Peyer's patch (tissue), 4 donors: ENCODE measurements at regions not wholly inside any gene's neighbourhood (a gene's known extent, or its start where the extent isn't known, plus 50 kb on each side); places are given as distances from the start of the nearest gene placed in this dataset.

ENCODE experiments used
- POLR2A ChIP-seq, 2 donors: fragments of 450-650 bp; IDR thresholded peaks; one replicate each; pipeline ENCODE4 v1.5.1; 2017; ENCODE audit warnings: antibody characterized with exemption in 2 of 2, mild to moderate bottlenecking in 2 of 2, moderate library complexity in 2 of 2
- TF ChIP-seq, protein P1 (sequence below), 6 experiments: fragments of 450-650 bp in 4 of 6; fragments of 200-600 bp in 2 of 6; sonication (generic) in 1 of 6; IDR thresholded peaks; one replicate each; pipeline ENCODE4 v1.5.1; 2017 to 2019; ENCODE audit warnings: antibody characterized with exemption in 6 of 6, mild to moderate bottlenecking in 3 of 6, moderate library complexity in 1 of 6

DNA sequence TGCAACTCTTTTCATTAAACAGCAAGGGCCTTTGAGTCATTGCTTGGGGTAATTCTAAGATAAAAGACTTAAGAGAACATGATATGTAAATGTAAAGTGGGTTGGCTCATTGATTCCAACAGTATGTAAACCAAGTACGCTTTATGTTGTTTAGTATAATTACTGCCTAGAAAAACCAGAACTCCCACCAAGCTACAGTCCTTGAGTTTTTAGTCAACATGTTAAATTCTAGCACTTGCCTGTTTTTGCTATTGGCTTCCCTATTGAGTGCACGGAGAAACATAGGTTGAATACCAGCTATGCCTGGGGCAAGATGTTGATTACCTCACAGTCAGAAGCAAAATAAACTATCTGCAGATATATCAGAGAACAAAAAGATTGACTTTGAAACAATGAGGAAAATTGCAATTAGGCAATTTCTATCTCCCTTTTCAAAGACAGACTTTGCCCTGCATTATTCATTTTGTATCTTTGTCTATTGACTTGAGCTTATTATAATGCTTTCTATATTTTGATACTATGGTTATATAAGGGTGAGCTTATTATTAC is 179.3 kb downstream of the ZPLD1 start:
- TF ChIP-seq, protein P1, sequence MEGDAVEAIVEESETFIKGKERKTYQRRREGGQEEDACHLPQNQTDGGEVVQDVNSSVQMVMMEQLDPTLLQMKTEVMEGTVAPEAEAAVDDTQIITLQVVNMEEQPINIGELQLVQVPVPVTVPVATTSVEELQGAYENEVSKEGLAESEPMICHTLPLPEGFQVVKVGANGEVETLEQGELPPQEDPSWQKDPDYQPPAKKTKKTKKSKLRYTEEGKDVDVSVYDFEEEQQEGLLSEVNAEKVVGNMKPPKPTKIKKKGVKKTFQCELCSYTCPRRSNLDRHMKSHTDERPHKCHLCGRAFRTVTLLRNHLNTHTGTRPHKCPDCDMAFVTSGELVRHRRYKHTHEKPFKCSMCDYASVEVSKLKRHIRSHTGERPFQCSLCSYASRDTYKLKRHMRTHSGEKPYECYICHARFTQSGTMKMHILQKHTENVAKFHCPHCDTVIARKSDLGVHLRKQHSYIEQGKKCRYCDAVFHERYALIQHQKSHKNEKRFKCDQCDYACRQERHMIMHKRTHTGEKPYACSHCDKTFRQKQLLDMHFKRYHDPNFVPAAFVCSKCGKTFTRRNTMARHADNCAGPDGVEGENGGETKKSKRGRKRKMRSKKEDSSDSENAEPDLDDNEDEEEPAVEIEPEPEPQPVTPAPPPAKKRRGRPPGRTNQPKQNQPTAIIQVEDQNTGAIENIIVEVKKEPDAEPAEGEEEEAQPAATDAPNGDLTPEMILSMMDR (IDR thresholded peaks at IDR 0.05): no peak
- TF ChIP-seq POLR2A (IDR thresholded peaks at IDR 0.05): no peak
